ENCODE measurements at regions not wholly inside any gene's neighbourhood (a gene's known extent, or its start where the extent isn't known, plus 50 kb on each side); places are given as distances from the start of the nearest gene placed in this dataset.

DNA sequence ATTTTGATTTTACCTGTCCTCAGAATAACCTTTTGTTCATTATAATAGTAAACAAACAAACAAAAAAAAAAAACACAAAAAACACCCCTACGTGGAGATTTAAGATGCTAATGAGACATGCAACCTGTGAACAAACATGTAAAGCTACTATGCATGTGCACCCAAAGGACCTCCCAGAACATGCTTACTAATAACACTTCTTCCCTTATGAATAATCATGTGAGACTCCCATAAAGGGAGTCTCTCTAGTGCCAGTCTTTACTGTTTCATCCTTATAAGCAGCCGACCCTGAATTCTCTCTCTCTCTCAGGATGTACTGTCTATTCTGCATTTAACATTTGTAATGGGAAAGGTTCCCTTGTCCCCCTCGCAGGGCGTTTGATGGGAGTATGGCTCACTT is 1051.1 kb downstream of the PCDH17 start:
- Histone ChIP-seq H3K27ac (replicated peaks) (no peak overlapping the region), H3K27me3 (ENCODE audit: insufficient read depth, poor library complexity, severe bottlenecking) (no peaks in the 10 kb centered on the region), H3K4me3 (replicated peaks; ENCODE audit: insufficient read depth, low read length) (no peak overlapping the region)
- TF ChIP-seq CTCF (IDR thresholded peaks at IDR 0.05; ENCODE audit: insufficient read depth, low read length) (no peak), SPI1 (IDR thresholded peaks at IDR 0.05; ENCODE audit: borderline replicate concordance, low read depth) (no peak), POLR2AphosphoS5 (IDR thresholded peaks at IDR 0.05; ENCODE audit: low read depth) (no peak), GABPA (IDR thresholded peaks at IDR 0.05; ENCODE audit: low read depth) (no peak)
- TF ChIP-seq, protein P1, sequence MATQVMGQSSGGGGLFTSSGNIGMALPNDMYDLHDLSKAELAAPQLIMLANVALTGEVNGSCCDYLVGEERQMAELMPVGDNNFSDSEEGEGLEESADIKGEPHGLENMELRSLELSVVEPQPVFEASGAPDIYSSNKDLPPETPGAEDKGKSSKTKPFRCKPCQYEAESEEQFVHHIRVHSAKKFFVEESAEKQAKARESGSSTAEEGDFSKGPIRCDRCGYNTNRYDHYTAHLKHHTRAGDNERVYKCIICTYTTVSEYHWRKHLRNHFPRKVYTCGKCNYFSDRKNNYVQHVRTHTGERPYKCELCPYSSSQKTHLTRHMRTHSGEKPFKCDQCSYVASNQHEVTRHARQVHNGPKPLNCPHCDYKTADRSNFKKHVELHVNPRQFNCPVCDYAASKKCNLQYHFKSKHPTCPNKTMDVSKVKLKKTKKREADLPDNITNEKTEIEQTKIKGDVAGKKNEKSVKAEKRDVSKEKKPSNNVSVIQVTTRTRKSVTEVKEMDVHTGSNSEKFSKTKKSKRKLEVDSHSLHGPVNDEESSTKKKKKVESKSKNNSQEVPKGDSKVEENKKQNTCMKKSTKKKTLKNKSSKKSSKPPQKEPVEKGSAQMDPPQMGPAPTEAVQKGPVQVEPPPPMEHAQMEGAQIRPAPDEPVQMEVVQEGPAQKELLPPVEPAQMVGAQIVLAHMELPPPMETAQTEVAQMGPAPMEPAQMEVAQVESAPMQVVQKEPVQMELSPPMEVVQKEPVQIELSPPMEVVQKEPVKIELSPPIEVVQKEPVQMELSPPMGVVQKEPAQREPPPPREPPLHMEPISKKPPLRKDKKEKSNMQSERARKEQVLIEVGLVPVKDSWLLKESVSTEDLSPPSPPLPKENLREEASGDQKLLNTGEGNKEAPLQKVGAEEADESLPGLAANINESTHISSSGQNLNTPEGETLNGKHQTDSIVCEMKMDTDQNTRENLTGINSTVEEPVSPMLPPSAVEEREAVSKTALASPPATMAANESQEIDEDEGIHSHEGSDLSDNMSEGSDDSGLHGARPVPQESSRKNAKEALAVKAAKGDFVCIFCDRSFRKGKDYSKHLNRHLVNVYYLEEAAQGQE (IDR thresholded peaks at IDR 0.05; ENCODE audit: insufficient replicate concordance, low read depth): no peak
- DNase-seq (ENCODE audit: low read depth in 1 of 2, low spot score in 1 of 2): no peak

GRCh38 chr13:58687148-58687547 is 1055.6 kb downstream of the PCDH17 start:
- DNase-seq (ENCODE audit: low read depth in 1 of 2, low spot score in 1 of 2): no peak
- H3K27ac ChIP-seq (replicated peaks): no peak overlapping the region
- no peak overlapping the region for H3K4me3 ChIP-seq (replicated peaks; ENCODE audit: insufficient read depth, low read length)
- TF ChIP-seq GABPA (IDR thresholded peaks at IDR 0.05; ENCODE audit: low read depth) (no peak), CTCF (IDR thresholded peaks at IDR 0.05; ENCODE audit: insufficient read depth, low read length) (no peak), SPI1 (IDR thresholded peaks at IDR 0.05; ENCODE audit: borderline replicate concordance, low read depth) (no peak), POLR2AphosphoS5 (IDR thresholded peaks at IDR 0.05; ENCODE audit: low read depth) (no peak)
- TF ChIP-seq, protein P1 (IDR thresholded peaks at IDR 0.05; ENCODE audit: insufficient replicate concordance, low read depth): no peak
- H3K27me3 ChIP-seq (ENCODE audit: insufficient read depth, poor library complexity, severe bottlenecking): no peaks in the 10 kb centered on the region

- no peak overlapping the region for H3K4me3 ChIP-seq (replicated peaks; ENCODE audit: insufficient read depth, low read length)
- no peak for TF ChIP-seq GABPA (IDR thresholded peaks at IDR 0.05; ENCODE audit: low read depth)
- no peak for TF ChIP-seq POLR2AphosphoS5 (IDR thresholded peaks at IDR 0.05; ENCODE audit: low read depth)
- no peak for TF ChIP-seq SPI1 (IDR thresholded peaks at IDR 0.05; ENCODE audit: borderline replicate concordance, low read depth)
- TF ChIP-seq CTCF (IDR thresholded peaks at IDR 0.05; ENCODE audit: insufficient read depth, low read length): no peak
- TF ChIP-seq, protein P1 (IDR thresholded peaks at IDR 0.05; ENCODE audit: insufficient replicate concordance, low read depth): no peak
- no peak for DNase-seq (ENCODE audit: low read depth in 1 of 2, low spot score in 1 of 2)
- H3K27me3 ChIP-seq (ENCODE audit: insufficient read depth, poor library complexity, severe bottlenecking): no peaks in the 10 kb centered on the region
- H3K27ac ChIP-seq (replicated peaks): no peak overlapping the region
These were observed 1067.0 kb downstream of the PCDH17 start for GRCh38 chr13:58698531-58698930.

Measured in HL-60 (cell line).